GM19025 (cell line): ENCODE measurements at regions not wholly inside any gene's neighbourhood (a gene's known extent, or its start where the extent isn't known, plus 50 kb on each side); places are given as distances from the start of the nearest gene placed in this dataset.
"Not testable (repeated sequence)": the region's sequence is repeated elsewhere in the genome, so short reads cannot be mapped to it uniquely, and the experiment has no call there.

Source experiments
- ATAC-seq: cut with Tn5 transposase; IDR thresholded peaks from one replicate; pipeline ENCODE4 v1.9.1; 2021; ENCODE audit warnings: mild to moderate bottlenecking, low read depth, moderate library complexity; ENCODE audit not compliant: unreplicated experiment

DNA sequence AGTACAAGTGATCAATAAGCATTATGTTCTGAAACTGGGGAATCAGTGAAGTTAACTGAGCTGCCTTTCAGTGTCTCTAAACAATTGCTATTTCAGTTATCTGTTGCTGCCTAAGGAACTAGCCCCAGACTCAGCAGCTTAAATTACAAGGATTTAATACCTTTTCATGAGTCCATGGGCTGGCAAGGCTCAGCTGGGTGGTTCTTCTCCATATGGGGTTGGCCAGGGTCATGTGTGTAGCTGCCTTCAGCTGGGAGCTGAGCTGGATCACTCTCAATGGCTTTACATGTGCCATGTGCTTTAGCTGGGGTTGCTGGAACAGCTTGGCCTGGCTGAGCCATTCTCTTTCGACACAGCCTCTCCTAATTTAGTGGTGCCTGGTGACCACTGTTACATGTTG lies 295.0 kb upstream of the NCAM1 start:
- no peak for ATAC-seq

DNA sequence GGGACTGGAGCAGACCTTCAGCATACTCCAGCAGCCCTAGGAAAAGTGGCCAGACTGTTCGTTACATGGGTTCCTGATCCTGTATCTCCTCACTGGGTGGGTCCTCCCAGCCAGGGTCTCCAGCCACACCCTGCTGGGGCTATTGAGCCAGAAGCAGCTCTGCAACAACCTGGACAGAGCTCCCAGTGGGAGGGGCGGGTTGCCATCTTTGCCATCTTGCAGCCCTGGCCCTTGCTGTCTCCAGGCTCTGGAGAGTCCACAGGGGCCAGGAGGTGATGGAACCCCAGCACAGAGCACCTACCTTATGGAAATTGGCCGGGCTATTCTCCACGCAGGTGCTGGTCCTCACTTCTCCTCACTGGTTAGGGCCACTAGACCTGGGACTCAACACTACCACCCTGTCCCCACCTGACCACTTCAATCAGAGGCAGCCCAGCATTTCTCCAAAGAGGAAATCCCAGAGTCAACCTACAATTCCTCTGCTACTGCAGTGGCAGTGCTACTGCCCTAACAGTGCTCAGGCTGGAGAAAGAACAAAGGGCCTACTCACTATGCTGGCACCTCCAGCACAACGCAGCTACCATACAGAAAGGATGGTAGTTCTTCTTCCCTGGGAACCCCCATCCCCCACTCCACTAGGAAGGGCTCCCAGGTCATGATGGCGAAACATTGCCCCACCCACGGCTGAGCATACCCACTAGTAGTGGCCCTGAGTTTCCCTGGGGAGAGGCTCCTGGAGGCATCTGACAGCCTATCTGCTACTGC lies 290.2 kb upstream of the NCAM1 start:
- no peak for ATAC-seq

DNA sequence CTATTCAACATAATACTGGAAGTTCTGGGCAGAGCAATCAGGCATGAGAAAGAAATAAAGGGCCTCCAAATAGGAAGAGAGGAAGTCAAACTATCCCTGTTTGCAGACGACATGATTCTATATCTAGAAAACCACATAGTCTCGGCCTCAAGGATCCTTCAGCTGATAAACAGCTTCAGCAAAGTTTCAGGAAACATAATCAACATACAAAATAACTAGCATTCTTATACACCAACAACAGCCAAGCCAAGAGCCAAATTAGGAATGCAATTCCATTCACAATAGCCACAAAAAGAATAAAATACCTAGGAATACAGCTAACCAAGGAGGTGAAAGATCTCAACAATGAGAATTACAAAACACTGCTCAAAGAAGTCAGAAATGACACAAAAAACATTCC lies 287.8 kb upstream of the NCAM1 start:
- not testable (repeated sequence) for ATAC-seq

DNA sequence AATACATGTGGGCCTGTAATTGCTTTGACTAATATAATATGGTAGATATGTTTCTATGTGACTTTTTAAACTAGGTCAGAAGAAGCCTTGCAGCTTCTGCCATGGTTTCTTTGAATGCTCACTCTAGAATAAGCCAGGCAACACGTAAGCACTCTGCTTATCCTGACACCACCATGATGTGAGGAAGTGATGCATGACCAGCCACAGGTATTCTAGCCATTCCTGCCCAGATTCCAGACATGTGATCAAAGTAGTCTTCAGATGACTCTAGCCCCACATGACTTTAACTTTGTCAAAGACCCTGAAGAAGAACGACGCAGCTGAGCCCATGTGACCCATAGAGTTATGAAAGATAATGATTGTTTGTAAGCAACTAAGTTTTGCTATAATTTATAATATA lies 276.1 kb upstream of the NCAM1 start:
- no peak for ATAC-seq

DNA sequence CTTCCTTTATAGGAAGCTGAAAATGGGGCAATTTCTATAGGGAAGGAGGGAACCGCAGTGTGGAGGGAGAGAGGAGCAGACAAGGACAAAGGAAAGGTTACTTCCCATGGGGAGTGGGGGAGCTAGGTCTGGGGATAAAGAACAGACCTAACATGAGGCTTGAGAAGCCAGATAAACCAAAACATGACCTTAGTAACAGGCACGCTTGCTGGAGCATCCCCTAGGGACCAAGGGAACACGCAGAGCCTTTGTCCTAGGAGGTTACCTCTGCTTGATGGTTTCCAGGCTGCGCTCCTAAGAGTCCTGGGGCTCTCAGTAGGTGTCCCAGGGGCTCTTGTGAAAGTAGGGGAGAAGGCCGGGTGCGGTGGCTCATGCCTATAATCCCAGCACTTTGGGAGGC lies 271.4 kb upstream of the NCAM1 start:
- ATAC-seq, result no peak

DNA sequence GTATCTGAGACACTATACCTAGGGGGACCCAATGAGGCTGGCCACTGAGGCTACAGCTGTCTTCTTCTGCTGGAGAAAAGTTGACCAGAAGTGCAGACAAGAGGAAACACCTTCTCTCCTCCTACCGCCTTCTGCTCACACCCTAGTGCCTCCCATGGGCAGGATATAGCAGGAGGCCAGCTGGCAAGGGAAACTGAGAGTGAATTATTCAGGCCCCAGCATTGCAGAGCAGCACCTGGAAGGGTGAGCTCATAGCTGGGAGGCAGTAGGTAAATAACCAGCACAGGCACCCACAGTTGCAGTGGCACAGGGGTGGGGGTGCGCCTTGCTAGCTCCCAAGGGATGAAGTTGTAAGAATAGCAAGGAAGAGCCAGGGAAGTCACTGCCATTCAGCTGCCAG lies 267.4 kb upstream of the NCAM1 start:
- ATAC-seq, result no peak

DNA sequence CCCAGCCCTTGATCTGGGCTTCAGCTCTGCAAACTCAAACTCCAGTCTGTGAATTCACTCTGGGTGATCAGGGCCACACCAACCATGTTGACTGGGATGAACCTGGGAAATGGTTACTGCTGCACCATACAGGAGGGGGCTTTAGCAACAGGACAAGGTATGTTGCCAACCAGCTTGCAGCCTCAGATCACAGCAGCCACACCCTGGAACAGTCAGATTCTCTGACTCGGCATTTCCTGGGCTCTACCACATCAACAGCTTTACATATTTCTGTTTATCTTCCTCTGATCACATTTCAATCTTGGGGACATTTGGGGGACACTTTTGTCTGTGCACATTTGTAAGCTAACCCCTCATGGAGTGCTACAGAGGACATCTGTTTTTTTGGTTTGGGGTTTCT lies 267.0 kb upstream of the NCAM1 start:
- no peak for ATAC-seq

DNA sequence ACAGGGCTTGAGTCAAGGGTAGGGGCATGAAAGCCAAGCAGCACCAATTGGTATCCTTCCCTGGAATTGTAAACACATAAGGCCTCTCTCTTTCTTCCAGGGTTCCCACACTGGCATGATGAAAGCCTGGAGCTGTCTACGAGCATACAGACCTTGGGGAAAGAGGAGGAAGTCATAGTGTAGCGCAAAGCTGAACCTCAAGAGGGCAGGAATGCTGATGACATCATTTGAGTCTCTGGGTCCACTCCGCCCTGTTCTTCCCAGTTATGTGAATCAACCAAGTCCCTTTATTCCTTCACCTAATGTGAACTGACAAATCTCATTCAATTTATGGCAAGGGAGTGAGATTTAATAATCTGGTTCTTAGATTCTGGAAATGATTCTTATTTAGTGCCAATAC lies 266.4 kb upstream of the NCAM1 start:
- ATAC-seq, result no peak

DNA sequence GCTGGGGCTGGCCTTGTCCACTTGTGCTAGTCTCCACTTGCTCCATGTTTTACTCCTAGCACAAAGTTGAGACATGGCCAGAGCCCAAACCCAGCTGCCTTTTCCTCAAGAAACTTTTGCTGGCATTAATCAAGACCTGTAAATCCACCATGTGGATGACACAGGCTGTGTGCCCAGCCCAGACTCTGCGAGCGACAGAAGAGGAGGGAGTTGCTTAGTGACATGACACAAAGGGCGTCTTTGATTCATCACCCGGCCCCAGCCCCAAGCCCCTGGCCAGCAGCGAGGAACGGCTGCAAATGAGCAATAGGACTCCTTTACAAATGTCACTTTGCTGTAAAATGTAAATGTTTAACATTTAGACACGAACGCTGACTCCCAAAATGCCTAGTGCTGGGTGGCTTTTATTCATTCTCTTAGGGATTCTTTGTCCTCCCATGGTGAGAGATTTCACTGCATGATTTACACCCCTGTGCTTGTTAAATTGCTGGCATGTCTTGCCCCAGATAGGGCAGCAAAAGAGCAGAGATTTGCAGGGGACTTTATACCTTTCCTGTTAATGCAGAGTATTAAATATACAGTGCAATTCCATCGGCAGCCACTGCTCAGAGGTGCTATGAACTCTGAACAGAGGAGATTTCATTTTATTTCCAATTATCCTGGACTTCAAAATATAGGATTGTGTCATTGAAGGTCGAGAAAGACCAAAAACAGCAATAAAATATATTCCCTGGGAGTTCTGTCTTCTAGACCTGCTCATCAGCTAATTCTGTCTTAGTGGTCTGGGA lies 263.6 kb upstream of the NCAM1 start:
- ATAC-seq, result no peak

DNA sequence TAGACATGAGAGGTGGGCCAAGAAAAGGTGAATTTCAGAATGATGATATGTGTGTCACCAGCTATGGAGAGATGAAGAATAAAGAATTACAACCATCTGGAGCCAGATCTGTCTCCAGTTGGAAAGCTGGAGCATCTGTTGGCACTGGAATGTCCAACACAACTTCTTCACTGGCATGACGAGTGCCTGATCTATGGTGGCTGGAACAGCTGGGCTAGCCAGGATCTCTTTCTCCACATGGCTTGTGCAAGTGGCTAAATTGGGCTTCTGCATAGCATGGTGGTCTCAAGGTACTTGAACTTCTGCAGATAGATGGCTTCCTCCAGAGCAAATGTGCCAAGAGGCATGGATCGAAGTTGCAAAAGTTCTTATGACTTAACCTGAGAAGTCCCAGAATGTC lies 256.1 kb upstream of the NCAM1 start:
- ATAC-seq, result no peak

DNA sequence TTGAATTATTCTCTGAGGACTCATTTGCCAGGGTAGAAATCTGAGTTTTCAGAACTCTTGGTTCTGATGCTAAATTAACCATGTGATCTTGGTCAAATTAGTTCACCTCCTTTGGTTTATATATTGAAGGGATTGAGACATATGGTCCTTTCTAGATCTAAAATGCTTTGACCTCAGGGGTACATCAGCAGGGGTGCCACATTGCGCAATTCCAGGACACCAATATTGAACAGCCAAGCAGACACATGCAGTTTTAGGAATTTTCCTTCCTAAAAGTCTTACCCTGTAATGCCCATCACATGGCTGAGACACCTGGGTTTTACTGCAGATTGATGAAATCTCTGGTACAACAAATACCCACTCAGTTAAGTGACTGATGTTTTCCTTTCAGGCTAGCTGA lies 254.4 kb upstream of the NCAM1 start:
- no peak for ATAC-seq

DNA sequence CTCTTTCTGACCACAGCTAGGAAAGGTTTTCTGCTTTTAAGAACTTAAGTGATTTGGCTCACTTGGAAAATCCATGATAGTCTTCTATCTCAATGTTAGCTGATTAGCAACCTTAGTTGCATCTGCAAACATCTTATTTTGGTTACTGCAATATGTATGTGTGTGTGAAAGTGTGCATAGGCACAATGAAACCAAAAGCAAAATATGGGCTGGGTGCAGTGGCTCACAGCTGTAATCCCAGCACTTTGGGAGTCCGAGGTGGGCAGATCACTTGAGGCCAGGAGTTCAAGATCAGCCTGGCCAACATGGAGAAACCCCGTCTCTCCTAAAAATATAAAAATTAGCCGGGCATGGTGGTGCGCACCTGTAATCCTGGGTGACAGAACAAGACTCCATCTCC lies 246.9 kb upstream of the NCAM1 start:
- not testable (repeated sequence) for ATAC-seq

DNA sequence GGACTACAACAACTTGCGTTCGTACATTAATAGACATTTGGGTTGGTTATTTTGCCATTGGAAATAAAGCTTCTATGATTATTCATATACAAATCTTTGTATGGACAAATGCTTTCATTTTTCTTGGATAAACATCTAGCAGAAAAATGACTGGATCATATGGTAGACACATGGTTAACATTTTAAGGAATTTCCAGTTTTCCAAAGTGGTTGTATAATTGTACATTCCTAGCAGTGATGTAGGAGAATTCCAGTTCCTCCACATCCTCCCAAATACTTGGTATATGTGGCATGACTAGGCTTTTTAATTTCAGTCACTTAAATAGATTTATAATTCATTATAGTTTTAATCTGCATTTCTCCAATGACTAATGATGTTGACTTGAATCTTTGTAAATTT lies 246.2 kb upstream of the NCAM1 start:
- no peak for ATAC-seq

DNA sequence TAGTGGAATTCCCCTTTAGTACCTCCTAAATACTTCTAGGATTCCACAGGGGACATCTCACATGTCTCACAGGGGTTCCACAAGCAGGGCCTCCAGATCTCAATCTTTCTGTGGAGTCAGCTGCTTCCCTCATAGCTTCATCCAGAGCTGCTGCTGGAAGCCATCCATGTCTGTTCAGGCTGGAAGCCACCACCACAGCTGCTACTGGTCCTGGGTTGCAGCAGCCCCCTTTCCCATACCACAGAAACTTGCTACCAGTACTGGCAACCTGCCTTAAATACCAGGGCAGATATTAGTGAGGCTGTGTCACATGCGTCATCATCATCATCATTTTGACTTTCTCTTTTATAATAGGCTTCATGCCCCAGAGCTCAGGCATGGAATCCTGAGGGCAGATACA lies 242.7 kb upstream of the NCAM1 start:
- no peak for ATAC-seq

DNA sequence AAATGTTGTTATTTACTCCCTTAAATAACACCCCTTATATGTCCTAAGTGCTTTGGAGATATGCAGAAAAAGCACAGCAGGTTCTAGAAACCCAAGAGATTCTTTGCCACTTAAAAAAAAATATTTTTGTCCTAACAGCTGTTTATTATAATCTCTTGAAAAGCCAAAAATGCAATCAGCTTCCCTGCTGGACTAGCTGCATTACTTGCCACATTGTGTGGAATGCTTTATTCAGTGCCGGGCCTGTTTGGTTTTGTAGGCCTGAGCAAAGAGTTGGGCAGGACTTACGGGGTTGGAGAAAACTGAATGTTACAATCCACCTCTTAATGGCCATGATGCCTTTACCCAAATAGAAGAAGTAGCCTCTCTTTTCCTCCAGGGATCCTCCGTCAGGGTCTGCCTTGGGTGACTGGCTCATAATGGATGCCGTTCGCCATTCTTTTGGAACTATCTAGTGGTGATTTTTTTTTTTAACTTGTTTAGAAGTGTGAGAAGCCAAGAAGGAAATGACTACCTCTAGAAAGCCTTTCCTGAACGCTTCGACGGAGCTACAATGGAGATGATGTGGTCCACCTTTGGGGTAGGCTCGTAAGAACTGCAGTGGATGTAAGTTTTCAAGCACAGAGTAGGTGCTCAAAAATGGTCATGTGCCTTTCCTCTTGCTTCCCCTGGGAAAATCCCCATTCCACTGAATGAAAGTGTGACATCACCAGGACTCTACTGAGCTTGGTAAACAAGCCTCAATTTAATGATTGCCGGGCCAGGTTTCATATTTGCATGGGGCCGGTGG lies 241.3 kb upstream of the NCAM1 start:
- no peak for ATAC-seq

DNA sequence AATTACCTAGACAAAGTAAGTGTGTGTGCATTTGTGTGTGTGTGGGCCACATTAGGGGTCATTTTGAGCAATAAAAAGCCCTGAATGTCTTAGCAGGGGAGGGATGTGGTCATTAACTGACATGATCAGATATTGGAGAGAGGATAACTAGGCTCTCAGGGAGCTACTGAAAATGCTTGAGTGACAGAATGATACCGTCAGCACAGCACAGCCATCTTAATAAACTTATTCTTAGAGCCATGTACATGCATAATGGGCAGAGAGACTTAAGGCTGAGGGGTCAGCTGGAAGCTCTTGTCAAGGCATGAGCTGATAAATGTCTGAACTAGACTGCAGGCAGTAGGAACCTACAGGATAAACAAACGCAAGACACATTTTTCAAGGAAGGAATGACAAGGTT lies 239.1 kb upstream of the NCAM1 start:
- no peak for ATAC-seq

DNA sequence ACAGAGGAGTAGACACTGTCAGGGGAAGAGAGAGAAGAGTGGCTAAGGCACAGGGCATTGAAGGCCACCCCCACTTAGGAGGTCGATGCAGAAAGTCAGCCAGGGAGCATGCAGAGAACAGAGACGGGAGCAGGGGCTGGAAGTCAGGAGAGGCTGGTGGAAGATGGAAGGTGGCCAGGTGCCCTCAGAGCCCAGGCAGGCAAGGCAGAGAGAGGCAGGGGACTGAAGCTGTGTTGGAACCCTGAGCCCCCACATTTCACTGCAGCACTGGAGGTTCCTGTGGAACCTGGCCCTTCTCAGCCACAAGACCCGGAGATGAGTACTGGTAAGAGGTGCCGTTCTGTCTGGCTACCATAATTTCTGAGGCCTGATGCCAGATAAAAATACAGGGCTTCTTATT lies 238.3 kb upstream of the NCAM1 start:
- ATAC-seq, result no peak

DNA sequence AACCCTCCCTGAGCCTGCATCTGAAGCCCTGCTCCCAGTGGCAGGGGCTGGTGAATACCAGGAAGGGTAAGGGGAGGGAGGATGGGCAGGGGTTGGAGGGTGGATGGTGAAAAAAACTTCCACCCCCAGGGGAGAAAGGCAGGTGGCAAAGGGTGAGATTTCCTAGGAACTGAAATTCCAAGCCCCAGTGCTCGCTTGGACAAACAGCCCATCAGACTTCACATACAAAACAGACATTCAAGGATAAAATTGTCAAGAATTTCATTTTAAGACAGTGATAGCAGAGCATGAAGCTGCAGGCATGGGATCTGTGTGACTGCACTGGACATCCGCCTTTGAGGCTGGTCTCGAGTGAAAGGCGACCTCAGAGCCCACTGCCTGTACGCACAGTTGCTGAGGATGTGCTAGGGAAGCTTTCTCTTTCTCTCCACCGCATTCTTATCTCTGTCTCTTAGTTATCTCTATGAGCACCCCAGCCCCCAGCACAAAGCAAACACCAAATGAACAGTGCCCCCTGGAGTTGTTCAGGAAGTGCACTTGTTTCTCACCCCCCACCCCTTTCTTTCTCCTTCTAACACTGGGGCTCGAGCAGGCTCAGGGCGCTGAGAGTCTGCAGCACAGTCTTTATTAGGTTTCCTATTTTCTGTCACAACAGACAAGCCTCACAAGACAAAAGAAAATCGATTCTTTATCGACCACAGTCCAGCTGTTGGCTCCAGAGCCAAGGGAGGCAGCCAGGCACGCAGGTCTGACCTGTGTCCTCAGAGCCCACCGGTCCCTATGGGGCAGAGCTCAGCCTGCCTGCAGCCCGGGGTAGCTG lies 237.3 kb upstream of the NCAM1 start:
- no peak for ATAC-seq

DNA sequence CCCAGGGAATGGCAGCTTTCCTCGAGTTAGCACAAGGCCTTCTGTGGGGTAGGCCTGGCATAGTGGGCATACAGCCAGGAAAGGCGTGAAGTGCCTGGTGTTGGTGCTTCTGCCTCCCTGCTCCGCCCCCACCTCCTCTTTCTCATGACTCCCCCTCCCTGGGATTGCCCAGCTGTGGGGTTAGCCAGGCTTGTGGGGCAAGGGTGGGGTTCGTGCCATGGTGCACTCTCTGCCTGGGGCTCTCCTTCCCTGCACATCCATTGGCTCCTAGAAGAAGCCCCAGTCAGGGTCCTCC lies 236.8 kb upstream of the NCAM1 start:
- ATAC-seq, result no peak

DNA sequence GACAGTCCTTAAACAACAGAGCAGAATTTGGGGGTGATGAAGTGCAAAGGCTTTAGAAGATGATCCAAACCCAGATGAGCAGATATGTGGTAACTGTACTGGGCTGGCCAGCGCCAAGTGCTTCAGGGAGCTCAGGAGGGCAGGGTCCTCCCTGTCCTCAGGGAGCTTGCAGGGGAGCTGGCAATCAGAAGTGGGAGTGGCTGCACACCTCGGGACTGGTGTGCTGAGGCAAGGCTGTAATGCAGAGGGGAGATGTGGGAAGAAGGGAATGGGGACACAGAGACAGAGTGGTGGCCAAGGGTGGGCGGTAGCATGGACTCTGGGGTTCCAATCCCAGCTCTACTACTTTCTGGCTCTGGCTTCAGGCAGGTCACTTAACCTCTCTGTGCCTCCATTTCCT lies 235.6 kb upstream of the NCAM1 start:
- ATAC-seq, result no peak

DNA sequence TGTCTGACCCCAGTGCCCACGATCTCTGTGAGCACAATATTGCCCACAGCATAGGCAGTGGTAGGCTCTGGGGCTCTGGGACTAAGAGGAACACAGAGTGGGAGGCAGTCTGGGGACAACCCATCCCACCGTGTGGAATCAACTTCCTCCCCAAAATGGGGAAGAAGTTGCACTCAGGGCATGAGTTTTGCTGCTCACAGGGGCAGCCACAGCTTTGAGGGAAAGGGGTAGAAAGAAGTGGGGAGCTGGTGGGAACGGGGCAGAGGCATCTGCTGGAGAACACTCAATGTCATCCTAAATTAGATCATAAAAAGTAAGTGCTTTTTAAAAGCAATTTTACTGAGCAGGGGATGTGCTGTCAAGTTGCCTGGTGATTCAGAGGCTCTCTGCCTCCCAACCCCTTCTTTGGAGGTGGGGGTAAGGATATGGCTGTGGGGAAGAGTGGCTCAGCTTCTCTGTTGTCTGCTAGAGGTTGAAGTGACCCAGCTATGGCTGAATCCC lies 233.8 kb upstream of the NCAM1 start:
- ATAC-seq, result no peak
